Right renal pelvis (tissue), 4 donors: ENCODE measurements at regions not wholly inside any gene's neighbourhood (a gene's known extent, or its start where the extent isn't known, plus 50 kb on each side); places are given as distances from the start of the nearest gene placed in this dataset.
"Not testable (repeated sequence)": the region's sequence is repeated elsewhere in the genome, so short reads cannot be mapped to it uniquely, and the experiment has no call there.

Source experiments
- DNase-seq, 4 donors: peaks; one replicate each; pipeline ENCODE4 v3.0.0-alpha.2; 2013; ENCODE audit warnings: low read depth in 4 of 4, low spot score in 3 of 4, missing footprints in 1 of 4

DNA sequence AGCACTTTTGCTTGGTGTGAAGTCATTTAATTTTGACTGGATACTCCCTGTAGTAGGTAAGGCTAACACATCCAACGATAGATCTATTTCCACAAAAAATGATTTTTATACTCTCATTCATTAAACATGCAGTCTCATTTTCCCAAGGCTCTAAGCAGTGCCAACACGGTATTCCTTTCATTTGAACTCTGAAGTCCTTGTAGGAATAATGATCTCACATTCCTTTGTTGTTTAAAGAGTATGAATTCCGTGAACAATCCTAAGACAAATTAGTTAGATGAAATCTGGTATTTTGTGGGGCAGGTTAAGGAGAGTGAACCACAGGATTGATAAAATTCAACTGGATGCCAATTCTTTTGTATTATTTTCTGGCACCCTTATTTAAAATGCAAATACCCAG, 66.6 kb downstream of the LACC1 start:
- DNase-seq: no peak

DNA sequence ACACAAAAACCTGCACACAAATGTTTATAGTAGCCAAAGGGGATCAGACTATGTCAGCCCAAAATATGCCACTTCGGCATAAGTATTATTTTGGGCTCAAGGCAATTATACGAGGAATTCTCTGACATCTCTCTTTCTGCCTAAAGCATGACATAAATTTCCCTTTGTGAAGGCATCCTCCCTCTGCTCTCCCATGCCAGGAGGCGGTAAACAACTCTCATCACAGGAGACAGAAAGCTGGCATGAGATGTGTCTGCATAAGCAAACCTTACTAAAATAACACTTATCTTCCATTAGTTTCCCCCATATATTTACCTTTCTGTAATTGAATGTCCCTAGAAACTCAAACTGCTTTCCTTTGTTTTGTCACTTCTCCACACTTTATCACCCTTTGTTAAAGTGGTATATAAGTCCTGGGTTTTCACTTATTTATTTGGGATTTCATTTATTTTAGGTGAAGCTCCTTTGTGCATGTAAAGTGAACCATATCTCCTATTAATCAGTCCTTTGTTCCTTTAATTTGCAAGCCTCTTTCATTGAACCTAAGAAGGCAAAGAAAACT, 68.3 kb downstream of the LACC1 start:
- DNase-seq: no peak

DNA sequence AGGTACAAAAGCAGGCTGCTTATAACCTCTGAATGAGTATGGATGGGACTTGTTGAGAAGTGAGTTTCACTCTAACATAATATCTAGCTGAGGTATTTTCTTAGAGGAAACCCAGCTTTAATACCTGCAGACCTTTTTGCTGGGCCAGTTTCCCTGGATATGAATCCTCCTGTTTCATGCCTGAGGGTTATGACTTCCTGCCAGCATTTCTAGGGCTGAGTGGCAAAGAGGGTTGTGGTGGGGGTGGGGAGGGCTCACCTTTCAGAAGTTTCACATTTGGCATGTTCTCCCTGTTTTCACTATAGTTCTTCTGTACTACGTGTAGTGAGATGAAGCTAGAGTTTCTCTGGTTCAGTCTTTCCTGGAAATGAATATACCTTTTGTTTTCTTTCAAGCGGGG, 73.7 kb downstream of the LACC1 start:
- DNase-seq: no peak

DNA sequence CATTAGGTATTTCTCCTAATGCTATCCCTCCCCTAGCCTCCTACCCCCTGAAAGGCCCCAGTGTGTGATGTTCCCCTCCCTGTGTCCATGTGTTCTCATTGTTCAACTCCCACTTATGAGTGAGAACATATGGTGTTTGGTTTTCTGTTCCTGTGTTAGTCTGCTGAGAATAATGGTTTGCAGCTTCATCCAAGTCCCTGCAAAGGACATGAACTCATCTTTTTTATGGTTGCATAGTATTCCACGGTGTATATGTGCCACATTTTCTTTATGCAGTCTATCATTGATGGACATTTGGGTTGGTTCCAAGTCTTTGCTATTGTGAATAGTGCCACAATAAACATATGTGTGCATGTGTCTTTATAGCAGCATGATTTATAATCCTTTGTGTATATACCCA, 77.3 kb downstream of the LACC1 start:
- not testable (repeated sequence) for DNase-seq

DNA sequence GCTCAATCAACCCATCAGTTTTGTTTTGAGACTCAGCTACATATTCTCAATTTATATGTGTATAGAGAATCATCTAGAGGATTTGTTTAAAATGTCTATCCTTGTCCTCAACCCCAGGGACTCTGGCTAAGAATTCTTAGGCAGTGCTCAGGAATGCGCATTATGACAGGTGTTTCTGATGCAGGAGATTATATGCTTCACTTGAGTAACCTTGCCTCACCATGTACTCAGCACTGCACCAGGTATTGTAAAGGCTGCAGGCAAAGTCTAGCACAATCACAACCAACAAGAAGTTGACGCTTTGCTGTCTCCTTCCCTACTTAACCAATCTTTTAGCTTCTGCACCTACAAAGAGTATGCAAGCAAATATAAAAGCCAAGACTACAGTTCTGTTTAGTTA, 79.6 kb downstream of the LACC1 start:
- no peak for DNase-seq

DNA sequence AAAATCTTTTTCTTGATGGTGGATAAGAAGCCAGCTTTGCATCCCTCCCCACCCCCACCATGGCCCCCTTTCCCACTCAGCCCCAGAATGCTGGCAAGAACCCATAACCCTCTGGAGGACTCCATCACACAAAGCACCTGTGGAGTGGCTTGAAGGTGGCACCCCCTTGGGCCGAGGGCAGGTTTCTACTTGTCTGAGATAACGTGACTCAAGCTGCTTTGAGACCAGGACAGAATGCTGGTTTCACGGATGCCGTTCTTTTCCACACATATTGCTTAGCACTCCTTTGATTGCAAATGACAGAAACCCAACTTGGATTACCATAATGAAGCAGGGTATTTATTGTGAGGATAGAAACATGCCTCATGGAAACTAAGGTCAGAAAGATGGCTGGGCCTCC, 82.2 kb downstream of the LACC1 start:
- no peak for DNase-seq

DNA sequence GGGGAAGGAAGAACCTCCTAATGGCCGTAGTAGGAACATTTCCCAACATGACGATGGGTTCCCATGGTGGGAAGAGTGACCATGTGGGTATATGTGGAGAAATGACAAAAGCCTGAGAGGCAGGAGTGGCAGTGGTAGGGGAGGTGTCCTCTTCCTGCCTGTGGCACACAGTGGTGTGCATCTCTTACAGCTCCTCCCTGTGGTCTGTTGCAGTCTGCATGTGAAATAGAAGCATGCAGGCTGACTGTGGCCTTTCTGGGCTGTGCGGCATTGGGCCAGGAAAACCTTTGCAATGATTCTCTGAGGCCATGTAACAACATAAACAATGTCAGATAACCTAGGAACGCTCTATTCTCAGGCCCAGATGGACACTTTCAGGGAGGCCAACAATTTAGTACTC, 84.0 kb downstream of the LACC1 start:
- DNase-seq: no peak

DNA sequence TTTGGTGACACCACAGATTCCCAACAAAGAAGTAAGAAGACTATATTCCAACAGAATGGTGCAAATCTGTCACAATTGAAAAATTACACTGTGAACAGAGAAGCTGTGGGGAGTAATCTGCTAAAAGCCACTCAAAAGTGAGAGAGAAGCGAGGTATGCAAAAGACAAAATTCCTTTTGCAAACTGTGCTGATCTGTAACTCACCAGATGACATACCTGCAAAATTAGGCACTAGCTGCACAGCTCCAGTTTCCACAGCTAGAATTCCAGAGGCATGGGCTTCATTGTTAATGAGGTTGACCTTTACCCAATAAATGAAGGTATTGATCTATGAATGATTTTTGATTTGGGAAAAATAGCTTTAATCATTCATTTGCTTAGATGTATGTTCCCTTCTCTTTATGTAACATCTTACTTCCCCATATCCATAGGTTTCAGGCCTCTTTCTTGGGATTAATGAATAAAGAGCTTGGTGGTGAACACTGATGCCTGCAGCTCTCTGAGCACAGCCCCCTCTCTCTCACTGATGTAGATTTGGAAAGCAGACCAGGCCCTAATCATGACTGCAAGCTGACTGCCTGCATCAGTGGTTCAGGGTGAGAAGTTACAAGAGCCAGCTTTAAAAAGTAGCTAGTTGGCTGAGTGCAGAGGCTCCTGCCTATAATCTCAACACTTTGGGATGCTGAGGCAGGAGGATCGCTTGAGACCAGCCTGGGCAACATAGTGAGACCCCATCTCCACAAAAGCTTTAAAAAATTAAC, 85.2 kb downstream of the LACC1 start:
- DNase-seq: no peak

DNA sequence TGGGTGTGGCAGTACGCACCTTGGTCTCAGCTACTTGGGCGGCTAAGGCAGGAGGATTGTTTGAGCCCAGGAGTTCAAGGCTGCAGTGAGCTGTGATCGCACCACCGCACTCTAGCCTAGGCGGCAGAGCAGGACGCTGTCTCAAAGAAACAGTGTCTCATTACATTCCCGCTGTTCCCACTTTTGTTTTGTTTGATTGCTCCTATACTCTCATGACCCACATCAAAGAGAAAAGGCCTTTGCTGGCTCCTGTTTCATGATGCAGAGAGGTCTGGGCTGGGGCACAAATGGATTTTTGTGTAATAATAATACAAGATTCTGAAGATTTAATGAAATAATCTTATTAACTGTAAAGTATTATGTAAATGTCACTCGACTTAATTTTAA, 85.7 kb downstream of the LACC1 start:
- no peak for DNase-seq

DNA sequence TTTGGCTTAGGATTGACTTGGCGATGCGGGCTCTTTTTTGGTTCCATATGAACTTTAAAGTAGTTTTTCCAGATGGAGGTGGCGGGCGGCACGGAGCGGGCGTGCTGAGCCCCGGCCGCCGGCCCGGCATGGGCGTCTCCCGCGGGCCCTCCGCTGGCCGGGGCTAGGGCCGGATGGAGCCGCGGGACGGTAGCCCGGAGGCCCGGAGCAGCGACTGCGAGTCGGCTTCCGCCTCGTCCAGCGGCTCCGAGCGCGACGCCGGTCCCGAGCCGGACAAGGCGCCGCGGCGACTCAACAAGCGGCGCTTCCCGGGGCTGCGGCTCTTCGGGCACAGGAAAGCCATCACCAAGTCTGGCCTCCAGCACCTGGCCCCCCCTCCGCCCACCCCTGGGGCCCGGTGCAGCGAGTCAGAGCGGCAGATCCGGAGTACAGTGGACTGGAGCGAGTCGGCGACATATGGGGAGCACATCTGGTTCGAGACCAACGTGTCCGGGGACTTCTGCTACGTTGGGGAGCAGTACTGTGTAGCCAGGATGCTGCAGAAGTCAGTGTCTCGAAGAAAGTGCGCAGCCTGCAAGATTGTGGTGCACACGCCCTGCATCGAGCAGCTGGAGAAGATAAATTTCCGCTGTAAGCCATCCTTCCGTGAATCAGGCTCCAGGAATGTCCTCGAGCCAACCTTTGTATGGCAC, 88.7 kb downstream of the LACC1 start:
- DNase-seq: not testable (repeated sequence)

DNA sequence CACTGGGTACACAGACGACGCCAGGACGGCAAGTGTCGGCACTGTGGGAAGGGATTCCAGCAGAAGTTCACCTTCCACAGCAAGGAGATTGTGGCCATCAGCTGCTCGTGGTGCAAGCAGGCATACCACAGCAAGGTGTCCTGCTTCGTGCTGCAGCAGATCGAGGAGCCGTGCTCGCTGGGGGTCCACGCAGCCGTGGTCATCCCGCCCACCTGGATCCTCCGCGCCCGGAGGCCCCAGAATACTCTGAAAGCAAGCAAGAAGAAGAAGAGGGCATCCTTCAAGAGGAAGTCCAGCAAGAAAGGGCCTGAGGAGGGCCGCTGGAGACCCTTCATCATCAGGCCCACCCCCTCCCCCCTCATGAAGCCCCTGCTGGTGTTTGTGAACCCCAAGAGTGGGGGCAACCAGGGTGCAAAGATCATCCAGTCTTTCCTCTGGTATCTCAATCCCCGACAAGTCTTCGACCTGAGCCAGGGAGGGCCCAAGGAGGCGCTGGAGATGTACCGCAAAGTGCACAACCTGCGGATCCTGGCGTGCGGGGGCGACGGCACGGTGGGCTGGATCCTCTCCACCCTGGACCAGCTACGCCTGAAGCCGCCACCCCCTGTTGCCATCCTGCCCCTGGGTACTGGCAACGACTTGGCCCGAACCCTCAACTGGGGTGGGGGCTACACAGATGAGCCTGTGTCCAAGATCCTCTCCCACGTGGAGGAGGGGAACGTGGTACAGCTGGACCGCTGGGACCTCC, 89.4 kb downstream of the LACC1 start:
- DNase-seq: not testable (repeated sequence)

DNA sequence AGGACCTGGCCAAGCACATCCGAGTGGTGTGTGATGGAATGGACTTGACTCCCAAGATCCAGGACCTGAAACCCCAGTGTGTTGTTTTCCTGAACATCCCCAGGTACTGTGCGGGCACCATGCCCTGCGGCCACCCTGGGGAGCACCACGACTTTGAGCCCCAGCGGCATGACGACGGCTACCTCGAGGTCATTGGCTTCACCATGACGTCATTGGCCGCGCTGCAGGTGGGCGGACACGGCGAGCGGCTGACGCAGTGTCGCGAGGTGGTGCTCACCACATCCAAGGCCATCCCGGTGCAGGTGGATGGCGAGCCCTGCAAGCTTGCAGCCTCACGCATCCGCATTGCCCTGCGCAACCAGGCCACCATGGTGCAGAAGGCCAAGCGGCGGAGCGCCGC, 90.2 kb downstream of the LACC1 start:
- not testable (repeated sequence) for DNase-seq

DNA sequence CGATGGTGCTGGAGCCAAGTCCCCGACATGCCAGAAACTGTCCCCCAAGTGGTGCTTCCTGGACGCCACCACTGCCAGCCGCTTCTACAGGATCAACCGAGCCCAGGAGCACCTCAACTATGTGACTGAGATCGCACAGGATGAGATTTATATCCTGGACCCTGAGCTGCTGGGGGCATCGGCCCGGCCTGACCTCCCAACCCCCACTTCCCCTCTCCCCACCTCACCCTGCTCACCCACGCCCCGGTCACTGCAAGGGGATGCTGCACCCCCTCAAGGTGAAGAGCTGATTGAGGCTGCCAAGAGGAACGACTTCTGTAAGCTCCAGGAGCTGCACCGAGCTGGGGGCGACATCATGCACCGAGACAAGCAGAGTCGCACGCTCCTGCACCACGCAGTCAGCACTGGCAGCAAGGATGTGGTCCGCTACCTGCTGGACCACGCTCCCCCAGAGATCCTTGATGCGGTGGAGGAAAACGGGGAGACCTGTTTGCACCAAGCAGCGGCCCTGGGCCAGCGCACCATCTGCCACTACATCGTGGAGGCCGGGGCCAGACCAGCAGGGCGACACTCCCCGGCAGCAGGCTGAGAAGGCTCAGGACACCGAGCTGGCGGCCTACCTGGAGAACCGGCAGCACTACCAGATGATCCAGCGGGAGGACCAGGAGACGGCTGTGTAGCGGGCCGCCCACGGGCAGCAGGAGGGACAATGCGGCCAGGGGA, 91.0 kb downstream of the LACC1 start:
- not testable (repeated sequence) for DNase-seq

DNA sequence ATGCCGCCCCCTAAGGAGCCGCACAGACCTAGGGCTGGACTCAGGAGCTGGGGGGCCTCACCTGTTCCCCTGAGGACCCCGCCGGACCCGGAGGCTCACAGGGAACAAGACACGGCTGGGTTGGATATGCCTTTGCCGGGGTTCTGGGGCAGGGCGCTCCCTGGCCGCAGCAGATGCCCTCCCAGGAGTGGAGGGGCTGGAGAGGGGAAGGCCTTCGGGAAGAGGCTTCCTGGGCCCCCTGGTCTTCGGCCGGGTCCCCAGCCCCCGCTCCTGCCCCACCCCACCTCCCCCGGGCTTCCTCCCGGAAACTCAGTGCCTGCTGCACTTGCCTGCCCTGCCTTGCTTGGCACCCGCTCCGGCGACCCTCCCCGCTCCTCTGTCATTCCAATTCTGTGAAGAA, 91.6 kb downstream of the LACC1 start:
- DNase-seq: not testable (repeated sequence)

DNA sequence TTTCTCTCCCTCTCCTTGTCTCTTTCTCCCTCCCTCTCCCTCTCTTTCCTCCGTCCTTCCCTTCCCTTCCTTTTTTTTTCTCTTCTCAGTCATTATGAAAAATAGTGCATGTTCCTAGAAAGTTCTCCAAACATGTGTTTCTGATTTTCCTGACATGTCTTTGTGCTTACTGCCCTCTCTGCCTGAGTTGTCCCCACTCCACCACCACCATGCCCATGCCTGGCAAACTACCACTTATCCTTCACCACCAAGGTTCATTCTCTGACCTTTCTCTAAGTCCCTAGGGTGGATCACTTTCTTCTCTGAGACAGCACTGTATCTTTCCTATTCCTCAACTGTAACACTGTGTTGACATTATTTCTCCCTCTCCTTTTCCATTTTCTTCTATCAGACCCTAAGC, 98.2 kb downstream of the LACC1 start:
- DNase-seq: no peak

DNA sequence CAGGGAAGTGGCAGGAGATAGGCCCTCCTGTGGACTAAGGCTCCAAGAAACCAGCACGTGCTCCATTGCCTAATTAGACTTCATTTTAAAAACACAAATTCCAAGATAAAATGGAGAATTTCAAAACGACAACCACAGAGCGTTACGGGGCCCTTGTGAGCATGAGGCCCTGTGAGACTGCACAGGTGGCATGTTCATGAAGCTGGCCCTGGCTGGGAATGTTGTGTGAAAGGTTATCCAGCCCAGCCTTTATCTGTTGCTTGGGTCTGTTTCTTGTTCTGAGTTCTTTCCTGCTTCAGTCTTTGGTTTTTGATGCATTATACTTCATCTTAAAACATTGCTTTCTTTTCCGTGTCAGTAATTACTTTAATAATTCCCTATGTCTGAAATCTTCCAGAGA, 99.0 kb downstream of the LACC1 start:
- DNase-seq: no peak

DNA sequence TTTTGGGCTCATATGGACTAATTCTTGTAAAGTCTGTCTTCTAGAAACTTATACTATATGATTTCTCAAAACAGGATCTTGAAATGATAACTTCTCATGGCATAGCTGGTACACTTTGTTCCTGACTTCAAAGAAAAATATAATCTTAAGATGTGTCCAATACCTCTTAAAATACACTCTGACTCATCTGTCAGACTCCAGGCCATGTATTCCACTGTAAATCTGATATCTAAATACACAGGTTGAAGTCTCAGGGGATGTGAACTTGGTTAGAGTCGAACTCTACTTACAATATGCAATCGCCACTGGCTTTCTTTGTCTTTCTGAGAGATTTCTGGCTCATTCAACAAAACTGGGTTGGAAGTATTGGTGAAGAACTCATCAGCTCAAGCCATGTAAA, 99.8 kb downstream of the LACC1 start:
- DNase-seq: no peak

DNA sequence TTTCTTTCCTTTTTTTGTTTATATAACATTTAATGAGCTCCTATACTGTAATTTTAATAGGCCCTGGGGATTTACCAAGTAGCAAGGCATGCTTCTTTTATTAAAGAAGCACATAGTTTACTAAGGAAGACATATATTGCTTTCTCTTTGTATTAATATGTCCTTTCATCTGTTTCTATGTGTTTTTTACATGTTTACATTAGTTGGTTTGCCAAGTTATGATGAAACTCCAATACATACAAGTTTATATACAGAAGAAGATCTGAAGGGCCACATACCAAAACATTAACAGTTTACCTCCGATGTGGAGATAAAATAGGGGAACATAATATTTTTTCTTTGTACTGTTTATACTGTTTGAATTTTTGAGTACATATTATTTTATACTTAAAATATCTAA, 100.9 kb downstream of the LACC1 start:
- no peak for DNase-seq

DNA sequence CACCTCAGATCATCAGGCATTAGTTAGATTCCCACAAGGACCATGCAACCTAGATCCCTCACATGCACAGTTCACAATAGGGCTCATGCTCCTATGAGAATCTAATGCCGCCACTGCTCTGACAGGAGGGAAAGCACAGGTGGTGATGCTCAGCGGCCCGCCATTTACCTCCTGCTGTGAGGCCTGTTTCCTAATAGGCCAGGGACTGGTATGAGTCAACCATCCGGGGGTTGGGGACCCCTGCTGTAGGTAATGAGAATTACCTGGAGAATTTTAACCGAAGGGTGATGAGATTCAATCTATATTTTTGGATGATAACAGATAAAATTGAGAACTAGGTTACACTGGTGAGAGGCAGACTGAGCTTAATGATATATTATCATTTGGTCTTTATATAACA, 101.4 kb downstream of the LACC1 start:
- no peak for DNase-seq

DNA sequence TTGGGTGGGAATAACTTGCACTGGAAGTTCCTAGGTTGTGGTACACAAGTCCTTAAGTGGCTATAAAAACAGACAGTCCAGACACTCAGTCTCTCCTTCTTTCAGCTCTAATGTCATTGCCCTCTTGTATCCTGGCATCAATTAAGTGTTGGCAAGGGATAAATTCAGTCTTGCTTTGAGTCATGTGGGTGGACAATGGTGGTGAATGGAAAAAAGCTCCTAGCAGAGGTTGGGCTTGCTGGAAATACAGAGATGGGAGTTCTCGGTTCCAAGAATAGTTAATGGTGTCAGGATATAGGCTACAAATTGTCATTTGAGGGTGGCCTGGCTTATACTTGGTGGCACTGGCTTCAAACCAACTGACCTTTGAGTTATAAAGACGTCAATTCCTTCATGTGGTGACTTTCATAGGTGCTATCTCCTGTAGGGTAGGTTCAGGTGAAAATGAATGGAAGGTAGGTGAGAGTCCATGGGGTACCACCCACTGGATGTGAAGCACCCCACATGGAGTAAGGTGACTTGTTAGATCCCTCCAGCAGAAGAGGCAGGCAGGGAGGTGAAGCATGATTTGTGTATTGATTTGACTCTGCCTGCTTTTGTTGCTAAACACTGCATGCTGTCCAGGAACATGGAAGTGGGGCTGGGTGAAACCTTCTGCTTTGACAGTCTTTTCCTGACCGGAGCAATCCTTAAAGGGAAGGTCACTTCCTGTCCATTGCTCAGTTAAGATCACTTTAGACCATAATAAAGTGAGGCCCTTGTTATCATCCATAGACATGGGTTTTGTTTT, 102.0 kb downstream of the LACC1 start:
- no peak for DNase-seq
